ENCODE measurements at regions not wholly inside any gene's neighbourhood (a gene's known extent, or its start where the extent isn't known, plus 50 kb on each side); places are given as distances from the start of the nearest gene placed in this dataset.

- no peak overlapping the region for H3K4me3 ChIP-seq (ENCODE audit: low read length)
- H3K27me3 ChIP-seq (replicated peaks; ENCODE audit: control insufficient read depth, insufficient read depth, low read length): no peaks in the 10 kb centered on the region
- no peaks in the 10 kb centered on the region for H3K36me3 ChIP-seq (ENCODE audit: control insufficient read depth, insufficient read depth, low read length, severe bottlenecking)
- DNase-seq (ENCODE audit: low read depth): no peak
- H3K4me1 ChIP-seq (ENCODE audit: control insufficient read depth, insufficient read depth, low read length): peaks cover 3% of the 10 kb centered on the region
- no peaks in the 10 kb centered on the region for H3K9me3 ChIP-seq (ENCODE audit: control insufficient read depth, low read length)
- H3K9ac ChIP-seq (ENCODE audit: low read length): no peak overlapping the region
Measured at GRCh38 chr7:54333952-54334351, 208.2 kb upstream of the VSTM2A start.

GRCh38 chr7:54336800-54337199 is 205.4 kb upstream of the VSTM2A start:
- no peaks in the 10 kb centered on the region for H3K9me3 ChIP-seq (ENCODE audit: control insufficient read depth, low read length)
- no peaks in the 10 kb centered on the region for H3K36me3 ChIP-seq (ENCODE audit: control insufficient read depth, insufficient read depth, low read length, severe bottlenecking)

GRCh38 chr7:54337466-54337865 is 204.7 kb upstream of the VSTM2A start:
- Histone ChIP-seq H3K9me3 (ENCODE audit: control insufficient read depth, low read length) (no peaks in the 10 kb centered on the region), H3K4me3 (ENCODE audit: low read length) (no peak overlapping the region), H3K36me3 (ENCODE audit: control insufficient read depth, insufficient read depth, low read length, severe bottlenecking) (no peaks in the 10 kb centered on the region), H3K27me3 (replicated peaks; ENCODE audit: control insufficient read depth, insufficient read depth, low read length) (no peaks in the 10 kb centered on the region), H3K4me1 (ENCODE audit: control insufficient read depth, insufficient read depth, low read length) (peaks cover 11% of the 10 kb centered on the region), H3K9ac (ENCODE audit: low read length) (no peak overlapping the region)
- no peak for DNase-seq (ENCODE audit: low read depth)

More at GRCh38 chr7:54336800-54337199, 205.4 kb upstream of the VSTM2A start:
- Histone ChIP-seq H3K4me3 (ENCODE audit: low read length) (no peak overlapping the region), H3K9ac (ENCODE audit: low read length) (no peak overlapping the region), H3K4me1 (ENCODE audit: control insufficient read depth, insufficient read depth, low read length) (peaks cover 11% of the 10 kb centered on the region), H3K27me3 (replicated peaks; ENCODE audit: control insufficient read depth, insufficient read depth, low read length) (no peaks in the 10 kb centered on the region)
- no peak for DNase-seq (ENCODE audit: low read depth)

- Histone ChIP-seq H3K36me3 (ENCODE audit: control insufficient read depth, insufficient read depth, low read length, severe bottlenecking) (no peaks in the 10 kb centered on the region), H3K27me3 (replicated peaks; ENCODE audit: control insufficient read depth, insufficient read depth, low read length) (no peaks in the 10 kb centered on the region), H3K9me3 (ENCODE audit: control insufficient read depth, low read length) (no peaks in the 10 kb centered on the region), H3K4me1 (ENCODE audit: control insufficient read depth, insufficient read depth, low read length) (peaks cover 11% of the 10 kb centered on the region), H3K9ac (ENCODE audit: low read length) (no peak overlapping the region), H3K4me3 (ENCODE audit: low read length) (no peak overlapping the region)
- DNase-seq (ENCODE audit: low read depth): no peak
Measured at GRCh38 chr7:54338319-54338718, 203.9 kb upstream of the VSTM2A start.

- peak; percentile 6 for DNase-seq (ENCODE audit: low read depth)
- Histone ChIP-seq H3K4me3 (ENCODE audit: low read length) (no peak overlapping the region), H3K4me1 (ENCODE audit: control insufficient read depth, insufficient read depth, low read length) (peaks cover 11% of the 10 kb centered on the region), H3K9ac (ENCODE audit: low read length) (no peak overlapping the region), H3K9me3 (ENCODE audit: control insufficient read depth, low read length) (no peaks in the 10 kb centered on the region), H3K36me3 (ENCODE audit: control insufficient read depth, insufficient read depth, low read length, severe bottlenecking) (no peaks in the 10 kb centered on the region), H3K27me3 (replicated peaks; ENCODE audit: control insufficient read depth, insufficient read depth, low read length) (no peaks in the 10 kb centered on the region)
Measured at GRCh38 chr7:54339073-54339472, 203.1 kb upstream of the VSTM2A start.

GRCh38 chr7:54342458-54342857 is 199.7 kb upstream of the VSTM2A start:
- Histone ChIP-seq H3K9me3 (ENCODE audit: control insufficient read depth, low read length) (no peaks in the 10 kb centered on the region), H3K27me3 (replicated peaks; ENCODE audit: control insufficient read depth, insufficient read depth, low read length) (no peaks in the 10 kb centered on the region), H3K9ac (ENCODE audit: low read length) (no peak overlapping the region), H3K36me3 (ENCODE audit: control insufficient read depth, insufficient read depth, low read length, severe bottlenecking) (no peaks in the 10 kb centered on the region), H3K4me1 (ENCODE audit: control insufficient read depth, insufficient read depth, low read length) (peaks cover 11% of the 10 kb centered on the region), H3K4me3 (ENCODE audit: low read length) (no peak overlapping the region)
- no peak for DNase-seq (ENCODE audit: low read depth)

- Histone ChIP-seq H3K4me3 (ENCODE audit: low read length) (no peak overlapping the region), H3K36me3 (ENCODE audit: control insufficient read depth, insufficient read depth, low read length, severe bottlenecking) (no peaks in the 10 kb centered on the region), H3K4me1 (ENCODE audit: control insufficient read depth, insufficient read depth, low read length) (peaks cover 11% of the 10 kb centered on the region), H3K9ac (ENCODE audit: low read length) (no peak overlapping the region), H3K27me3 (replicated peaks; ENCODE audit: control insufficient read depth, insufficient read depth, low read length) (no peaks in the 10 kb centered on the region), H3K9me3 (ENCODE audit: control insufficient read depth, low read length) (no peaks in the 10 kb centered on the region)
- DNase-seq (ENCODE audit: low read depth): no peak
Measured at GRCh38 chr7:54343511-54343910, 198.7 kb upstream of the VSTM2A start.

- no peaks in the 10 kb centered on the region for H3K36me3 ChIP-seq (ENCODE audit: control insufficient read depth, insufficient read depth, low read length, severe bottlenecking)
Measured at GRCh38 chr7:54345746-54346145, 196.4 kb upstream of the VSTM2A start.

GRCh38 chr7:54349229-54349628 is 192.9 kb upstream of the VSTM2A start:
- Histone ChIP-seq H3K4me1 (ENCODE audit: control insufficient read depth, insufficient read depth, low read length) (no peaks in the 10 kb centered on the region), H3K36me3 (ENCODE audit: control insufficient read depth, insufficient read depth, low read length, severe bottlenecking) (no peaks in the 10 kb centered on the region), H3K9me3 (ENCODE audit: control insufficient read depth, low read length) (no peaks in the 10 kb centered on the region), H3K4me3 (ENCODE audit: low read length) (no peak overlapping the region), H3K27me3 (replicated peaks; ENCODE audit: control insufficient read depth, insufficient read depth, low read length) (no peaks in the 10 kb centered on the region), H3K9ac (ENCODE audit: low read length) (no peak overlapping the region)
- no peak for DNase-seq (ENCODE audit: low read depth)

More at GRCh38 chr7:54345746-54346145, 196.4 kb upstream of the VSTM2A start:
- no peaks in the 10 kb centered on the region for H3K9me3 ChIP-seq (ENCODE audit: control insufficient read depth, low read length)
- H3K4me3 ChIP-seq (ENCODE audit: low read length): no peak overlapping the region
- no peaks in the 10 kb centered on the region for H3K4me1 ChIP-seq (ENCODE audit: control insufficient read depth, insufficient read depth, low read length)
- no peak for DNase-seq (ENCODE audit: low read depth)
- no peaks in the 10 kb centered on the region for H3K27me3 ChIP-seq (replicated peaks; ENCODE audit: control insufficient read depth, insufficient read depth, low read length)
- H3K9ac ChIP-seq (ENCODE audit: low read length): no peak overlapping the region

- Histone ChIP-seq H3K4me1 (ENCODE audit: control insufficient read depth, insufficient read depth, low read length) (no peaks in the 10 kb centered on the region), H3K4me3 (ENCODE audit: low read length) (no peak overlapping the region), H3K9ac (ENCODE audit: low read length) (no peak overlapping the region), H3K36me3 (ENCODE audit: control insufficient read depth, insufficient read depth, low read length, severe bottlenecking) (no peaks in the 10 kb centered on the region), H3K9me3 (ENCODE audit: control insufficient read depth, low read length) (no peaks in the 10 kb centered on the region), H3K27me3 (replicated peaks; ENCODE audit: control insufficient read depth, insufficient read depth, low read length) (no peaks in the 10 kb centered on the region)
- no peak for DNase-seq (ENCODE audit: low read depth)
Measured at GRCh38 chr7:54354436-54354835, 187.7 kb upstream of the VSTM2A start.

- no peaks in the 10 kb centered on the region for H3K36me3 ChIP-seq (ENCODE audit: control insufficient read depth, insufficient read depth, low read length, severe bottlenecking)
- no peaks in the 10 kb centered on the region for H3K9me3 ChIP-seq (ENCODE audit: control insufficient read depth, low read length)
- DNase-seq (ENCODE audit: low read depth): no peak
- no peaks in the 10 kb centered on the region for H3K4me1 ChIP-seq (ENCODE audit: control insufficient read depth, insufficient read depth, low read length)
- no peaks in the 10 kb centered on the region for H3K27me3 ChIP-seq (replicated peaks; ENCODE audit: control insufficient read depth, insufficient read depth, low read length)
- H3K4me3 ChIP-seq (ENCODE audit: low read length): no peak overlapping the region
- H3K9ac ChIP-seq (ENCODE audit: low read length): no peak overlapping the region
Measured at GRCh38 chr7:54355842-54356241, 186.3 kb upstream of the VSTM2A start.

GRCh38 chr7:54360075-54360840 is 181.9 kb upstream of the VSTM2A start:
- Histone ChIP-seq H3K9ac (ENCODE audit: low read length) (no peak overlapping the region), H3K36me3 (ENCODE audit: control insufficient read depth, insufficient read depth, low read length, severe bottlenecking) (no peaks in the 10 kb centered on the region), H3K4me1 (ENCODE audit: control insufficient read depth, insufficient read depth, low read length) (no peaks in the 10 kb centered on the region), H3K9me3 (ENCODE audit: control insufficient read depth, low read length) (no peaks in the 10 kb centered on the region), H3K4me3 (ENCODE audit: low read length) (no peak overlapping the region), H3K27me3 (replicated peaks; ENCODE audit: control insufficient read depth, insufficient read depth, low read length) (no peaks in the 10 kb centered on the region)
- no peak for DNase-seq (ENCODE audit: low read depth)
